Kidney tubule cell (primary cell): ENCODE measurements at regions not wholly inside any gene's neighbourhood (a gene's known extent, or its start where the extent isn't known, plus 50 kb on each side); places are given as distances from the start of the nearest gene placed in this dataset.
"Not testable (repeated sequence)": the region's sequence is repeated elsewhere in the genome, so short reads cannot be mapped to it uniquely, and the experiment has no call there.

Experiments
- DNase-seq: peaks from one replicate; pipeline ENCODE4 v3.0.0-alpha.2; 2018; ENCODE audit warnings: low spot score

GRCh38 chr18:78416853-78417252 is 562.8 kb upstream of the SALL3 start:
- no peak for DNase-seq

- DNase-seq: no peak
These were observed 561.2 kb upstream of the SALL3 start for GRCh38 chr18:78418379-78418778.

GRCh38 chr18:78419171-78419570 is 560.4 kb upstream of the SALL3 start:
- DNase-seq: no peak

GRCh38 chr18:78420116-78420515 is 559.5 kb upstream of the SALL3 start:
- DNase-seq: no peak

- no peak for DNase-seq
These were observed 558.2 kb upstream of the SALL3 start for GRCh38 chr18:78421392-78421791.

- no peak for DNase-seq
These were observed 557.3 kb upstream of the SALL3 start for GRCh38 chr18:78422336-78422735.

GRCh38 chr18:78423811-78424210 is 555.8 kb upstream of the SALL3 start:
- no peak for DNase-seq

- no peak for DNase-seq
These were observed 555.1 kb upstream of the SALL3 start for GRCh38 chr18:78424403-78425018.

GRCh38 chr18:78425019-78425412 is 554.6 kb upstream of the SALL3 start:
- no peak for DNase-seq

GRCh38 chr18:78427081-78427480 is 552.5 kb upstream of the SALL3 start:
- DNase-seq: no peak

GRCh38 chr18:78429127-78430108 is 550.2 kb upstream of the SALL3 start:
- DNase-seq: no peak

- DNase-seq: no peak
These were observed 549.4 kb upstream of the SALL3 start for GRCh38 chr18:78430131-78430758.

- DNase-seq: no peak
These were observed 548.0 kb upstream of the SALL3 start for GRCh38 chr18:78431606-78432005.

GRCh38 chr18:78433562-78433961 is 546.1 kb upstream of the SALL3 start:
- DNase-seq: no peak

GRCh38 chr18:78436110-78436509 is 543.5 kb upstream of the SALL3 start:
- no peak for DNase-seq

GRCh38 chr18:78438235-78438634 is 541.4 kb upstream of the SALL3 start:
- not testable (repeated sequence) for DNase-seq

GRCh38 chr18:78445880-78446279 is 533.7 kb upstream of the SALL3 start:
- DNase-seq: no peak

- no peak for DNase-seq
These were observed 532.4 kb upstream of the SALL3 start for GRCh38 chr18:78447211-78447610.

GRCh38 chr18:78448106-78448505 is 531.5 kb upstream of the SALL3 start:
- DNase-seq: no peak

- DNase-seq: no peak
These were observed 531.0 kb upstream of the SALL3 start for GRCh38 chr18:78448591-78448990.

- DNase-seq: no peak
These were observed 525.4 kb upstream of the SALL3 start for GRCh38 chr18:78454221-78454620.

- no peak for DNase-seq
These were observed 524.2 kb upstream of the SALL3 start for GRCh38 chr18:78455386-78455785.

GRCh38 chr18:78457011-78457410 is 522.6 kb upstream of the SALL3 start:
- no peak for DNase-seq
